A673 (cell line): ENCODE measurements at regions not wholly inside any gene's neighbourhood (a gene's known extent, or its start where the extent isn't known, plus 50 kb on each side); places are given as distances from the start of the nearest gene placed in this dataset.

ENCODE experiments used
- BruUV-seq: library from RNA; stranded (reverse); fragments of 400-500 nt; replicated peaks from 2 replicates; lab custom pipeline; 2021; lab: Mats Ljungman, UMichigan
- CTCF ChIA-PET: fragments of 300-600 bp; sonication (Branson Sonifier 250); formaldehyde crosslinking; loops from one replicate; lab custom pipeline; 2022; ENCODE audit warnings: antibody characterized with exemption; lab: Charles Lee
- POLR2A ChIA-PET: fragments of 300-600 bp; sonication (Branson Sonifier 250); formaldehyde crosslinking; loops from one replicate; lab custom pipeline; 2022; ENCODE audit warnings: antibody characterized with exemption; ENCODE audit not compliant: low non-redundant PET; lab: Charles Lee
- DNase-seq: peaks from one replicate; pipeline ENCODE4 v3.0.0-alpha.2; 2015; ENCODE audit warnings: low spot score
- H3K27ac ChIP-seq: fragments of 200-600 bp; sonication (generic); 2 replicates; pipeline ENCODE4 v1.5.1; 2016; ENCODE audit warnings: mixed run types, low read depth, mild to moderate bottlenecking, mixed read lengths, antibody characterized with exemption, low read length; ENCODE audit not compliant: poor library complexity, severe bottlenecking
- H3K27me3 ChIP-seq: fragments of 200-600 bp; sonication (generic); replicated peaks from 2 replicates; pipeline ENCODE4 v1.6.1; 2017; ENCODE audit warnings: mixed run types, low read depth, mild to moderate bottlenecking, mixed read lengths, antibody characterized with exemption, low read length; ENCODE audit not compliant: insufficient read depth, poor library complexity
- H3K36me3 ChIP-seq: fragments of 200-600 bp; sonication (generic); 2 replicates; pipeline ENCODE4 v1.6.1; 2016; ENCODE audit warnings: mixed run types, mild to moderate bottlenecking, mixed read lengths, antibody characterized with exemption, low read length; ENCODE audit not compliant: insufficient read depth, poor library complexity, severe bottlenecking
- H3K4me1 ChIP-seq: fragments of 200-600 bp; sonication (generic); 2 replicates; pipeline ENCODE4 v1.6.1; 2017; ENCODE audit warnings: mixed run types, mild to moderate bottlenecking, mixed read lengths, antibody characterized with exemption, low read length; ENCODE audit not compliant: insufficient read depth, poor library complexity, severe bottlenecking
- H3K4me3 ChIP-seq: fragments of 200-600 bp; sonication (generic); 2 replicates; pipeline ENCODE4 v1.5.1; 2016; ENCODE audit warnings: low read depth, mixed run types, mild to moderate bottlenecking, mixed read lengths, low read length; ENCODE audit not compliant: poor library complexity, severe bottlenecking
- H3K9me3 ChIP-seq: fragments of 200-600 bp; sonication (generic); 2 replicates; pipeline ENCODE4 v1.6.1; 2016; ENCODE audit warnings: mixed run types, low read depth, mild to moderate bottlenecking, mixed read lengths, antibody characterized with exemption, low read length; ENCODE audit not compliant: poor library complexity, severe bottlenecking
- CTCF ChIP-seq: fragments of 300-800, 200-600 bp; sonication (generic); conservative IDR thresholded peaks from 2 replicates; pipeline ENCODE4 v1.5.1; 2017; ENCODE audit warnings: low read depth, mild to moderate bottlenecking, antibody characterized with exemption, low read length, moderate library complexity, mixed read lengths
- EZH2 ChIP-seq: fragments of 200-600 bp; sonication (generic); IDR thresholded peaks from 2 replicates; pipeline ENCODE4 v1.6.1; 2017; ENCODE audit warnings: borderline replicate concordance, low read depth, mild to moderate bottlenecking, mixed read lengths, antibody characterized with exemption, low read length; ENCODE audit not compliant: poor library complexity, severe bottlenecking
- intact Hi-C: fragments of 100-400 bp; cut with micrococcal nuclease; formaldehyde crosslinking; loops from one replicate; pipeline ENCODE4 v1.10.0; 2022; ENCODE audit not compliant: unreplicated experiment

- CTCF ChIA-PET, result no interaction called here
- no peak overlapping the region for H3K27ac ChIP-seq
- POLR2A ChIA-PET, result no interaction called here
- H3K27me3 ChIP-seq, result no peaks in the 10 kb centered on the region
- intact Hi-C loops, result no loop called here
- H3K4me3 ChIP-seq, result no peak overlapping the region
- no peaks in the 10 kb centered on the region for H3K4me1 ChIP-seq
- no peaks in the 10 kb centered on the region for H3K36me3 ChIP-seq
- no peak for DNase-seq
- BruUV-seq, result no TSS peak
- TF ChIP-seq CTCF (no peak), EZH2 (no peak)
- peaks cover 7% of the 10 kb centered on the region for H3K9me3 ChIP-seq
Observed at GRCh38 chr12:115222220-115222619, 538.2 kb upstream of the TBX3 start.

- ChIA-PET CTCF (no interaction called here), POLR2A (no interaction called here)
- BruUV-seq, result no TSS peak
- Histone ChIP-seq H3K4me3 (no peak overlapping the region), H3K9me3 (peaks cover 4% of the 10 kb centered on the region), H3K4me1 (no peaks in the 10 kb centered on the region), H3K27ac (no peak overlapping the region), H3K36me3 (no peaks in the 10 kb centered on the region), H3K27me3 (no peaks in the 10 kb centered on the region)
- no peak for DNase-seq
- intact Hi-C loops, result no loop called here
- TF ChIP-seq CTCF (no peak), EZH2 (no peak)
Observed at GRCh38 chr12:115216301-115216700, 532.3 kb upstream of the TBX3 start.

GRCh38 chr12:115215544-115215943, 531.6 kb upstream of the TBX3 start:
- Histone ChIP-seq H3K4me1 (no peaks in the 10 kb centered on the region), H3K9me3 (peaks cover 4% of the 10 kb centered on the region), H3K27me3 (no peaks in the 10 kb centered on the region), H3K27ac (no peak overlapping the region), H3K4me3 (no peak overlapping the region), H3K36me3 (no peaks in the 10 kb centered on the region)
- intact Hi-C loops, result no loop called here
- no peak for DNase-seq
- no TSS peak for BruUV-seq
- ChIA-PET POLR2A (no interaction called here), CTCF (no interaction called here)
- no peak for TF ChIP-seq CTCF
